Activated B cell treated with CpG ODN at 0.5 μM for 24 hours (primary cell): ENCODE measurements at regions not wholly inside any gene's neighbourhood (a gene's known extent, or its start where the extent isn't known, plus 50 kb on each side); places are given as distances from the start of the nearest gene placed in this dataset.

Experiments
- ATAC-seq: fragments of 200-7000 bp; cut with Tn5 transposase; one replicate; pipeline ENCODE4 v1.10.0; 2021; ENCODE audit warnings: low read depth, mild to moderate bottlenecking, moderate library complexity
- CTCF ChIA-PET: fragments of 350-600 bp; sonication (Branson Sonifier 250); formaldehyde crosslinking; loops from one replicate; lab custom pipeline; 2021; ENCODE audit warnings: antibody characterized with exemption; lab: Charles Lee
- POLR2A ChIA-PET: fragments of 350-600 bp; sonication (Branson Sonifier 250); formaldehyde crosslinking; loops from one replicate; lab custom pipeline; 2021; ENCODE audit warnings: antibody characterized with exemption; lab: Charles Lee
- DNase-seq: peaks from one replicate; pipeline ENCODE4 v3.0.0; 2022
- H3K27ac Mint-ChIP-seq: one replicate; pipeline ENCODE4 v1.8.0; 2020; ENCODE audit warnings: mixed read lengths
- H3K27me3 Mint-ChIP-seq: one replicate; pipeline ENCODE4 v1.8.0; 2021; ENCODE audit warnings: mixed read lengths
- H3K36me3 Mint-ChIP-seq: one replicate; pipeline ENCODE4 v1.8.0; 2021; ENCODE audit warnings: low read depth, mixed read lengths
- H3K4me1 Mint-ChIP-seq: one replicate; pipeline ENCODE4 v1.8.0; 2021; ENCODE audit warnings: mixed read lengths
- H3K4me3 Mint-ChIP-seq: one replicate; pipeline ENCODE4 v1.8.0; 2020; ENCODE audit warnings: mild to moderate bottlenecking, mixed read lengths
- H3K9me3 Mint-ChIP-seq: one replicate; pipeline ENCODE4 v1.8.0; 2020; ENCODE audit warnings: mixed read lengths
- CTCF ChIP-seq: fragments of 200-600 bp; IDR thresholded peaks from one replicate; pipeline ENCODE4 v1.8.0; 2022; ENCODE audit warnings: antibody characterized with exemption, mild to moderate bottlenecking
- intact Hi-C: fragments of 100-400 bp; cut with micrococcal nuclease; formaldehyde crosslinking; loops from one replicate; pipeline ENCODE4 v1.15.1; 2024

DNA sequence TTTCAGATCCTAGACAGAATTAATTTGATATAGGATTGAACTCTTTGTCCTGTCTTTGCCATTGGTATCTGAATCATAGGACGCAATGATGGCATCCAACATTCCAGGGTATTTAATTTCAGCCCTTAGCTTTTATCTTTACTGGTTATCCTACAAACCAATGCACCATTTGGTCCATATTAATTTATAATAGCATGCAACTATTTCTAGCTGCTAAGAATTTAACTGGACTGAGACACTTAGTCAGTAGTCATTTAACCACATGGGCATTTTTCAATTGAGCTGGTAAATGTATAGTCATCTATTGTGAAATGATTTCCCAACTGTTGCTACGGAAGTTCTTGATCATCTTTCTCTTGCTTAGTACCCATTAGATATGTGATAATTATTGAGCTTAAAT, 141.1 kb downstream of the CD164 start:
- Mint-ChIP-seq H3K27ac (no peak overlapping the region), H3K4me1 (peaks cover 9% of the 10 kb centered on the region), H3K4me3 (no peak overlapping the region), H3K27me3 (peaks cover 1% of the 10 kb centered on the region), H3K9me3 (peaks cover 2% of the 10 kb centered on the region), H3K36me3 (no peaks in the 10 kb centered on the region)
- ChIA-PET CTCF (no interaction called here), POLR2A (no interaction called here)
- DNase-seq (no peak), ATAC-seq (no peak)
- no peak for TF ChIP-seq CTCF
- intact Hi-C loops, result no loop called here

GRCh38 chr6:109240370-109241084, 141.7 kb downstream of the CD164 start:
- CTCF ChIA-PET, result no interaction called here
- H3K4me1 Mint-ChIP-seq, result peaks cover 9% of the 10 kb centered on the region
- intact Hi-C loops, result no loop called here

GRCh38 chr6:109239651-109240321, 142.5 kb downstream of the CD164 start:
- Mint-ChIP-seq H3K36me3 (no peaks in the 10 kb centered on the region), H3K4me3 (no peak overlapping the region), H3K27ac (no peak overlapping the region), H3K9me3 (peaks cover 5% of the 10 kb centered on the region), H3K27me3 (peaks cover 1% of the 10 kb centered on the region), H3K4me1 (peaks cover 9% of the 10 kb centered on the region)
- no peak for TF ChIP-seq CTCF
- ATAC-seq (no peak), DNase-seq (no peak)
- intact Hi-C loops, result no loop called here
- POLR2A ChIA-PET, result no interaction called here
- CTCF ChIA-PET, result interaction anchor here (0.7 kb wide), 1 partner anchor 122 kb away, joined by 3 read pairs; no protein-coding TSS in a partner anchor

More at GRCh38 chr6:109240370-109241084, 141.7 kb downstream of the CD164 start:
- DNase-seq (no peak), ATAC-seq (no peak)
- H3K36me3 Mint-ChIP-seq, result no peaks in the 10 kb centered on the region
- H3K27ac Mint-ChIP-seq, result no peak overlapping the region
- peaks cover 3% of the 10 kb centered on the region for H3K9me3 Mint-ChIP-seq
- peaks cover 1% of the 10 kb centered on the region for H3K27me3 Mint-ChIP-seq
- no peak for TF ChIP-seq CTCF
- no peak overlapping the region for H3K4me3 Mint-ChIP-seq
- POLR2A ChIA-PET, result no interaction called here

DNA sequence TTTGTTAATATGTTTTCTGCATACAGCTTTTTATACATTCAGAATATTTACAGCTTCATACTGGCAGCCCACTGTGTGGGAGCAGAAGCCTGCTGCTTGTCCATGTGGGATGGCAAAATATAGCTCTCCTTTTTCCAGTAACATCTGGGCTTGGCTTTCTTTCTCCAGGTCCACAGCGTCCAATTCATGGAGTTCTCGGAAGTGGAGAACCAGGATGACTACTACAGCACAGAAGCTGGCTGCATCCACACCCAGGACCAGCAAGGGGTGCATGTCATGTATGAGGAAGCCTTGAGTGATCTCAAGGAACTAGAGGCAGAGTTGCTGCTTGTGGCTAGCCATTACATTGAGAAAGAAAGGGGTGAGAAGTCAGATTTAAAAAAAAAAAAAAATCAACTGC, 143.1 kb downstream of the CD164 start:
- ChIA-PET POLR2A (no interaction called here), CTCF (interaction anchor here (0.7 kb wide), 1 partner anchor 122 kb away, joined by 3 read pairs; no protein-coding TSS in a partner anchor)
- ATAC-seq, result no peak
- intact Hi-C loops, result no loop called here
- Mint-ChIP-seq H3K27me3 (peaks cover 1% of the 10 kb centered on the region), H3K4me3 (no peak overlapping the region), H3K27ac (no peak overlapping the region), H3K9me3 (peaks cover 8% of the 10 kb centered on the region), H3K4me1 (peaks cover 9% of the 10 kb centered on the region), H3K36me3 (no peaks in the 10 kb centered on the region)
- DNase-seq, result no peak
- TF ChIP-seq CTCF, result no peak

DNA sequence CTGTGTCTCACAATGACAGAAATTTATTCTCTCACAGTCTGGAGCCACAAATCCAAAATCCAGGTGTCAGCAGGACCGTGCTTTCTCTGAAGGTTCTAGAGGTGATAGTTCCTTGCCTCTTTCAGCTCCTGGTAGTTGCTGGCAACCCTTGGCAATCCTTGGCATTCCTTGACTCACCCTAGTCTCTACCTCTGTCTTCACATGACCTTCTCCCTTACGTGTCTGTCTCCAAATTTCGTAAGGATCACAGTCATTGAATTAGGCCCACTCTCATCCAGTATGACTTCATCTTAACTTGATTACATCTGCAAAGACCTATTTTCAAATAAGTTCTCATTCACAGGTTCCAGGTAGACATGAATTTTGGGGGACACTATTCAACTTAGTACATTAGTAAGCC, 143.1 kb downstream of the CEP57L1 start:
- Mint-ChIP-seq H3K4me1 (peaks cover 9% of the 10 kb centered on the region), H3K9me3 (peaks cover 8% of the 10 kb centered on the region), H3K36me3 (no peaks in the 10 kb centered on the region), H3K4me3 (no peak overlapping the region), H3K27me3 (peaks cover 1% of the 10 kb centered on the region), H3K27ac (no peak overlapping the region)
- no peak for DNase-seq
- POLR2A ChIA-PET, result no interaction called here
- no peak for ATAC-seq
- CTCF ChIA-PET, result no interaction called here
- TF ChIP-seq CTCF, result no peak
- intact Hi-C loops, result no loop called here
